ENCODE measurements at regions not wholly inside any gene's neighbourhood (a gene's known extent, or its start where the extent isn't known, plus 50 kb on each side); places are given as distances from the start of the nearest gene placed in this dataset.

DNA sequence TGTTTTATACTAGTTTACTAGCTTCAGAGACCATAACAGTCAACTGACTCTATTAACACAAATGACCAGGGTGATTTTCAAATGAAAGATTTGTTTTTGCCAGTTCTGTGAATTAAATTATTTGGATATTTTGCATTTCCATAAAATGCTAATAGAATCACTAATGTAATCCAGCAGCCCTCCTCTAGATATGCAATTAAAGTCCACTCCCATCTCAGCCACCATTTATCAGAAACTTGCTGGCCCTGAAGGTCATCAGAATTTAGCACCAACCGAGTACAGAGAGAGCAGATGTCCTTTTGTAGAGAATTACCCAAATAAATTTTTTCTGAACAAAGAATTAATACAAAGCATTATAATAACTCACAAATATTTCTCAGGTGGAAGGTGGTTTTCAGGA is 531.1 kb upstream of the SLIT2 start:
- no TSS peak for BruUV-seq (replicated peaks)
- TF ChIP-seq REST (IDR thresholded peaks at IDR 0.05; ENCODE audit: insufficient read depth in 1 of 2, low read depth in 2 of 2, low read length in 1 of 2) (no peak), TCF7L2 (IDR thresholded peaks at IDR 0.05; ENCODE audit: low read depth, low read length) (no peak), POLR2AphosphoS5 (IDR thresholded peaks at IDR 0.05; ENCODE audit: low read depth, low read length) (no peak), SIN3A (IDR thresholded peaks at IDR 0.05; ENCODE audit: borderline replicate concordance, insufficient read depth, low read depth, low read length) (no peak)
- TF ChIP-seq, protein P1, sequence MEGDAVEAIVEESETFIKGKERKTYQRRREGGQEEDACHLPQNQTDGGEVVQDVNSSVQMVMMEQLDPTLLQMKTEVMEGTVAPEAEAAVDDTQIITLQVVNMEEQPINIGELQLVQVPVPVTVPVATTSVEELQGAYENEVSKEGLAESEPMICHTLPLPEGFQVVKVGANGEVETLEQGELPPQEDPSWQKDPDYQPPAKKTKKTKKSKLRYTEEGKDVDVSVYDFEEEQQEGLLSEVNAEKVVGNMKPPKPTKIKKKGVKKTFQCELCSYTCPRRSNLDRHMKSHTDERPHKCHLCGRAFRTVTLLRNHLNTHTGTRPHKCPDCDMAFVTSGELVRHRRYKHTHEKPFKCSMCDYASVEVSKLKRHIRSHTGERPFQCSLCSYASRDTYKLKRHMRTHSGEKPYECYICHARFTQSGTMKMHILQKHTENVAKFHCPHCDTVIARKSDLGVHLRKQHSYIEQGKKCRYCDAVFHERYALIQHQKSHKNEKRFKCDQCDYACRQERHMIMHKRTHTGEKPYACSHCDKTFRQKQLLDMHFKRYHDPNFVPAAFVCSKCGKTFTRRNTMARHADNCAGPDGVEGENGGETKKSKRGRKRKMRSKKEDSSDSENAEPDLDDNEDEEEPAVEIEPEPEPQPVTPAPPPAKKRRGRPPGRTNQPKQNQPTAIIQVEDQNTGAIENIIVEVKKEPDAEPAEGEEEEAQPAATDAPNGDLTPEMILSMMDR (IDR thresholded peaks at IDR 0.05), result no peak
- ChIA-PET CTCF (no interaction called here), POLR2A (no interaction called here)
- DNase-seq (ENCODE audit: low read depth, low spot score), result no peak
- no peak for ATAC-seq
- H3K4me3 ChIP-seq (ENCODE audit: low read depth in 2 of 2, low read length in 2 of 2), result no peak overlapping the region
- H3K27ac ChIP-seq (ENCODE audit: low read length), result no peak overlapping the region
- intact Hi-C loops (cut with micrococcal nuclease; ENCODE audit: unreplicated experiment), result no loop called here
- H3K9me3 ChIP-seq (ENCODE audit: control insufficient read depth, insufficient read depth, low read depth, low read length), result no peaks in the 10 kb centered on the region
- H3K36me3 ChIP-seq (ENCODE audit: control insufficient read depth, insufficient read depth, low read length), result no peaks in the 10 kb centered on the region
- no peaks in the 10 kb centered on the region for H3K4me1 ChIP-seq (ENCODE audit: control insufficient read depth, insufficient read depth, low read length)
- in situ Hi-C loops (cut with HindIII; ENCODE audit: low pct_unique_long_range_greater_than_20kb, low sequenced_read_pairs), result no loop called here
- H3K27me3 ChIP-seq (ENCODE audit: control insufficient read depth, insufficient read depth, low read length), result no peaks in the 10 kb centered on the region

DNA sequence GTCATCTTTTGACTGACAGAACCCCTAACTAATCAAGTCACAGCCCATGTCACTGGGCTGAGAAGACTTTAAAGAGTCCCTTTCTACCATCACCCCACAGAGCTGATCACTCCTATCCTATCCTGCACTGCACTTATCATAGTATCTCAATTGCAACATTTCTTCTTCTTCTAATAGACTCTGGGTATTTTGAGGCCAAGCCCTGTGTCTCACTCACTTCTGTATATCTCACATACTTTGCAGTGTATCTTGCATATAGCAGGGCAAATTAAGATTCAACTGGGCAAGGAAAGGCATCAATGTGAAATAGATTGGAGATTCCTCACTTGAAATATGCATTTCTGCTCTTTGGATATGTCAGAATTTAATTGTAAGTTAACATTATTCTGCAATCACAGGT is 531.5 kb upstream of the SLIT2 start:
- Histone ChIP-seq H3K27ac (ENCODE audit: low read length) (no peak overlapping the region), H3K4me3 (ENCODE audit: low read depth in 2 of 2, low read length in 2 of 2) (no peak overlapping the region), H3K4me1 (ENCODE audit: control insufficient read depth, insufficient read depth, low read length) (no peaks in the 10 kb centered on the region), H3K9me3 (ENCODE audit: control insufficient read depth, insufficient read depth, low read depth, low read length) (no peaks in the 10 kb centered on the region), H3K27me3 (ENCODE audit: control insufficient read depth, insufficient read depth, low read length) (no peaks in the 10 kb centered on the region), H3K36me3 (ENCODE audit: control insufficient read depth, insufficient read depth, low read length) (no peaks in the 10 kb centered on the region)
- ChIA-PET CTCF (no interaction called here), POLR2A (no interaction called here)
- TF ChIP-seq, protein P1 (IDR thresholded peaks at IDR 0.05), result no peak
- TF ChIP-seq POLR2AphosphoS5 (IDR thresholded peaks at IDR 0.05; ENCODE audit: low read depth, low read length) (no peak), SIN3A (IDR thresholded peaks at IDR 0.05; ENCODE audit: borderline replicate concordance, insufficient read depth, low read depth, low read length) (no peak), TCF7L2 (IDR thresholded peaks at IDR 0.05; ENCODE audit: low read depth, low read length) (no peak), REST (IDR thresholded peaks at IDR 0.05; ENCODE audit: insufficient read depth in 1 of 2, low read depth in 2 of 2, low read length in 1 of 2) (no peak)
- intact Hi-C loops (cut with micrococcal nuclease; ENCODE audit: unreplicated experiment), result no loop called here
- BruUV-seq (replicated peaks), result no TSS peak
- ATAC-seq (no peak), DNase-seq (ENCODE audit: low read depth, low spot score) (no peak)
- in situ Hi-C loops (cut with HindIII; ENCODE audit: low pct_unique_long_range_greater_than_20kb, low sequenced_read_pairs), result no loop called here

Data from Panc1 (cell line).